ENCODE measurements at regions not wholly inside any gene's neighbourhood (a gene's known extent, or its start where the extent isn't known, plus 50 kb on each side); places are given as distances from the start of the nearest gene placed in this dataset.

DNA sequence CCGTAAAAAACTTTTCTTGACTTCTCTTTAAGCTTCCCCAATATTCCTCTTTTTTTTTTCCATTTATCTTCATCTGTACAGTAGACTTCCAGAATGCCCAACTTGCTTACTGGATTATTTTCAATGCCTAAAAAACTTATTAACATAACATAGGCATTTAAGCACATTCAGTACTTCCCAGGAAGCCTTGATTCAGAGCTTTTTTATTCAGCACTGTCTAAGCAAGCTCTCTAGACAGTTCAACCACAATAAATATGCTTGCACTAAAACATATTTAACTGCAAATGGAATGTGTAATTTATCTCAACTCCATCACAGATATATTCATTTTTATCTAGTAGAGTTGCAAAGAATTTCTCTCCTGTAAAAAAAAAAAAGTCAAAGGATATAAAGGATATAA lies 997.8 kb downstream of the ARAP2 start:
- no peaks in the 10 kb centered on the region for H3K36me3 Mint-ChIP-seq (ENCODE audit: low read depth, unreplicated experiment)
- no peak overlapping the region for H3K4me3 Mint-ChIP-seq (ENCODE audit: unreplicated experiment)
- H3K4me1 Mint-ChIP-seq (ENCODE audit: unreplicated experiment), result no peaks in the 10 kb centered on the region
- no peaks in the 10 kb centered on the region for H3K9me3 Mint-ChIP-seq (ENCODE audit: unreplicated experiment)
- TF ChIP-seq, protein P1, sequence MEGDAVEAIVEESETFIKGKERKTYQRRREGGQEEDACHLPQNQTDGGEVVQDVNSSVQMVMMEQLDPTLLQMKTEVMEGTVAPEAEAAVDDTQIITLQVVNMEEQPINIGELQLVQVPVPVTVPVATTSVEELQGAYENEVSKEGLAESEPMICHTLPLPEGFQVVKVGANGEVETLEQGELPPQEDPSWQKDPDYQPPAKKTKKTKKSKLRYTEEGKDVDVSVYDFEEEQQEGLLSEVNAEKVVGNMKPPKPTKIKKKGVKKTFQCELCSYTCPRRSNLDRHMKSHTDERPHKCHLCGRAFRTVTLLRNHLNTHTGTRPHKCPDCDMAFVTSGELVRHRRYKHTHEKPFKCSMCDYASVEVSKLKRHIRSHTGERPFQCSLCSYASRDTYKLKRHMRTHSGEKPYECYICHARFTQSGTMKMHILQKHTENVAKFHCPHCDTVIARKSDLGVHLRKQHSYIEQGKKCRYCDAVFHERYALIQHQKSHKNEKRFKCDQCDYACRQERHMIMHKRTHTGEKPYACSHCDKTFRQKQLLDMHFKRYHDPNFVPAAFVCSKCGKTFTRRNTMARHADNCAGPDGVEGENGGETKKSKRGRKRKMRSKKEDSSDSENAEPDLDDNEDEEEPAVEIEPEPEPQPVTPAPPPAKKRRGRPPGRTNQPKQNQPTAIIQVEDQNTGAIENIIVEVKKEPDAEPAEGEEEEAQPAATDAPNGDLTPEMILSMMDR (IDR thresholded peaks at IDR 0.05; ENCODE audit: unreplicated experiment), result no peak
- no peak overlapping the region for H3K27ac Mint-ChIP-seq (ENCODE audit: unreplicated experiment)
- H3K27me3 Mint-ChIP-seq (ENCODE audit: unreplicated experiment), result peaks cover 3% of the 10 kb centered on the region
- no peak for DNase-seq (ENCODE audit: low spot score)

DNA sequence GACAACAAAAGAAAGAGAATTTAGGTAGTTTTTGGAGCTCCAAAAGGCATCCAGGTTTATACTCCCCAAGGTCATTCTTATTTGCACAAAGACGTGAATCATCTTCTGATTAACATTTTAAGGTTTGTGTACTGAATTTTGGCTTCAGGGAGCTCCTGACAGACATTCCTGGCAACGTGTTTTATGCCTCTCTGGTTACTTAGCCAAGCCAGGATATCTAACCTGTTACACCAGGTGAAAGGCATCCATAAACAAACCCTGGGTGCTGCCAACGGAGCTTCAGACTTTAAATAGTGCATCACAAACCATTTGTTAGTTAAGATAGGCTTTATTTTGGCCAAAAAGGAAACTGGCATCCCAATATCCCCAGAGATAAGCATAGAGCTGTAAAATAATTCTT lies 997.3 kb downstream of the ARAP2 start:
- Mint-ChIP-seq H3K36me3 (ENCODE audit: low read depth, unreplicated experiment) (no peaks in the 10 kb centered on the region), H3K4me1 (ENCODE audit: unreplicated experiment) (no peaks in the 10 kb centered on the region), H3K9me3 (ENCODE audit: unreplicated experiment) (no peaks in the 10 kb centered on the region), H3K27me3 (ENCODE audit: unreplicated experiment) (peaks cover 3% of the 10 kb centered on the region), H3K4me3 (ENCODE audit: unreplicated experiment) (no peak overlapping the region), H3K27ac (ENCODE audit: unreplicated experiment) (no peak overlapping the region)
- TF ChIP-seq, protein P1 (IDR thresholded peaks at IDR 0.05; ENCODE audit: unreplicated experiment), result no peak
- DNase-seq (ENCODE audit: low spot score), result no peak

DNA sequence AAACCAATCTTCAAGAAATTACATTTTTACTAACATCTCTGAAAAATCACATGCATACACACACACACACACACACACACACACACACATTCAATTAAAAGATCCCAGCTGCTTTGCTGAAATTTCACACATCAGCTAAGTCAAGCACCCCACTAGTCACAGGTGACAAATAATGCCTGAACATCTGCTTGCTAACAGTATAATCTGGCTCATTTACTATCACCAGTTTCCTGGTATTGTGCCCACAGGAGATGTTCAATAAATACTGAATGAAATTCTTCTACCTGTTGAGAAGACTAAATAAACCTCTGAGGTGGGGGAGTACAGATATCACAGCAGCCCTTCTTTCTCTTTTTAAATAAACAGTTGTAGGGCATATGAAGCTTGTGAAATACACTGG lies 994.0 kb downstream of the ARAP2 start:
- Mint-ChIP-seq H3K36me3 (ENCODE audit: low read depth, unreplicated experiment) (no peaks in the 10 kb centered on the region), H3K9me3 (ENCODE audit: unreplicated experiment) (no peaks in the 10 kb centered on the region), H3K4me1 (ENCODE audit: unreplicated experiment) (no peaks in the 10 kb centered on the region), H3K27ac (ENCODE audit: unreplicated experiment) (no peak overlapping the region), H3K27me3 (ENCODE audit: unreplicated experiment) (peaks cover 3% of the 10 kb centered on the region), H3K4me3 (ENCODE audit: unreplicated experiment) (no peak overlapping the region)
- no peak for DNase-seq (ENCODE audit: low spot score)
- TF ChIP-seq, protein P1 (IDR thresholded peaks at IDR 0.05; ENCODE audit: unreplicated experiment), result no peak

DNA sequence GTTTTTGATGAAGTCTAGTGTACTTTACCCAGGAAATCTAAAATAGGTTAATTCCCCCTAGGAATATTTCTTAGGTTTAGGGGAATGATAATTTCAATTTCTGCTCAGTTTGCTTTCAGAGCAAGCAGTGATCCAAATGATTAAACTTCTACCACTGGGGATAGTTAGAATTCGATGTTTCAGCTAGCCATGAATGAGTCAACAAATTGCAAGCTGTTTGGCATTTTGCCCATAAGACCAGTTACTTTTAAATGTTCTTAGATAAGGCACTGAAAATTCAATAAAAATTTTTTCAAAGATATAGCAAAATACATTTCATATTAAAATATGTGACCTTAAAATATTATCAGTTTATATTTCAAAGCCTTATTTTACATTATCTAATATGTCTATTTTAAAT lies 993.6 kb downstream of the ARAP2 start:
- Mint-ChIP-seq H3K4me3 (ENCODE audit: unreplicated experiment) (no peak overlapping the region), H3K9me3 (ENCODE audit: unreplicated experiment) (no peaks in the 10 kb centered on the region), H3K27ac (ENCODE audit: unreplicated experiment) (no peak overlapping the region), H3K36me3 (ENCODE audit: low read depth, unreplicated experiment) (no peaks in the 10 kb centered on the region), H3K27me3 (ENCODE audit: unreplicated experiment) (peaks cover 3% of the 10 kb centered on the region), H3K4me1 (ENCODE audit: unreplicated experiment) (no peaks in the 10 kb centered on the region)
- no peak for DNase-seq (ENCODE audit: low spot score)
- TF ChIP-seq, protein P1 (IDR thresholded peaks at IDR 0.05; ENCODE audit: unreplicated experiment), result no peak

DNA sequence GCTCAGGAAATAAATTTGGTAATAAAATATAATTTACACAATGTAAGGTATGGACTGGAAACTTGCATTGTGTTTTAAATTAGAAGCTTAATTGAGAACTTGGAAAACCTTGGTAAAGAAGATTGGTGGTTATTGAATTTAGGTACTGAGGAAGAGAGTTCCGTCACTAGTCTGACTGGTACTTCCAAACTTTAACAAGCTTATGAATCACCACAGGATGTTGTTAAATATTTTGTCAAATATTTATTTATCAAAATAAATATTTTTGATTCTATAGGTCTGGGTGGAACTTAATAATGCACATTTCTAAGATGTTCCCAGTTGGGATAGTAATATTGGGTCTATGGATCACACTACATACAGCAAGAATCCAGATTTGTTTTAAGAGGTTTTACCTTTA lies 992.2 kb downstream of the ARAP2 start:
- no peak for DNase-seq (ENCODE audit: low spot score)
- peaks cover 3% of the 10 kb centered on the region for H3K27me3 Mint-ChIP-seq (ENCODE audit: unreplicated experiment)
- TF ChIP-seq, protein P1 (IDR thresholded peaks at IDR 0.05; ENCODE audit: unreplicated experiment), result no peak
- no peaks in the 10 kb centered on the region for H3K9me3 Mint-ChIP-seq (ENCODE audit: unreplicated experiment)
- H3K4me1 Mint-ChIP-seq (ENCODE audit: unreplicated experiment), result no peaks in the 10 kb centered on the region
- H3K4me3 Mint-ChIP-seq (ENCODE audit: unreplicated experiment), result no peak overlapping the region
- H3K36me3 Mint-ChIP-seq (ENCODE audit: low read depth, unreplicated experiment), result no peaks in the 10 kb centered on the region
- no peak overlapping the region for H3K27ac Mint-ChIP-seq (ENCODE audit: unreplicated experiment)

All from endothelial cell (in vitro differentiated cells).